Epidermal melanocyte (primary cell): ENCODE measurements at regions not wholly inside any gene's neighbourhood (a gene's known extent, or its start where the extent isn't known, plus 50 kb on each side); places are given as distances from the start of the nearest gene placed in this dataset.
"Not testable (repeated sequence)": the region's sequence is repeated elsewhere in the genome, so short reads cannot be mapped to it uniquely, and the experiment has no call there.

Experiments
- DNase-seq: peaks from one replicate; pipeline ENCODE4 v3.0.0; 2011; ENCODE audit warnings: low spot score; ENCODE audit not compliant: insufficient read length

DNA sequence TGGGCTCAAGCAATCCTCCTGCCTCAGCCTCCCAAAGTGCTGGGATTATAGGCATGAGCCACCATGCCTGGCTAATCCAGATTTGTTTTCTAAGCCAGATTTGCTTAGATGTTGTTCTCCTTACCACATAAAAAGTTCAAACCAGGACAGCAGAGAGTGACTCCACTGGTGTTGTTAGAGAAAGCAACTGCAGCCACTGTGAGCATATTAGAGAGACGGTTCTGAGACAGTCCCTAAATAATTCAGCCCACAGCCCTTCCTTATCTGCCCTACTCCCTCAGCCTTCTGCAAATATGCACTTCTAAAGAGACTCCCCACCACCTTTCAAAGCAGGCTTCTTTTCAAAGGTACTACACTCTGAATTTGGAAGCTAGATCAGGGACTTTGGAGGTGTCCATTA is 96.1 kb downstream of the DRD1 start:
- no peak for DNase-seq

DNA sequence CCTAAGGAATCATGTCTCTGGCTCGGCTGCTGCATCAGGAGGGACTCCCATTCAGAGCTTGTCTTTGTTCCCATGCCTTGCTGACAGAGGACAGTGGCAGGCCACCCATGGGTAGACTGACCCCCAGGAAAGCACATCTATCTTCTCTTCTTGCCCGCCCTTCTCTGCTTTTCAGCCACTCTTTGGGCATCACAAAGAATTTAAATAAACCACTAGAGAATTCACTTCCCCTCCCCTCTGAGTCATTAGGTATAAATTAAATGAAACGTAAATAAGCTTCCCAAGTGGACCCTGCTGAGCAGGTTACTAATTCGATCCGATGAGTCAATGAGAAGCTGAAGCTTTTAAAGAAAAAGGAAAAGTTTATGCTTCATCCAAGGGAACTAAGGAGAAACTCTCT is 97.0 kb downstream of the DRD1 start:
- no peak for DNase-seq

GRCh38 chr5:175344331-175345195 is 99.4 kb downstream of the DRD1 start:
- DNase-seq = no peak

DNA sequence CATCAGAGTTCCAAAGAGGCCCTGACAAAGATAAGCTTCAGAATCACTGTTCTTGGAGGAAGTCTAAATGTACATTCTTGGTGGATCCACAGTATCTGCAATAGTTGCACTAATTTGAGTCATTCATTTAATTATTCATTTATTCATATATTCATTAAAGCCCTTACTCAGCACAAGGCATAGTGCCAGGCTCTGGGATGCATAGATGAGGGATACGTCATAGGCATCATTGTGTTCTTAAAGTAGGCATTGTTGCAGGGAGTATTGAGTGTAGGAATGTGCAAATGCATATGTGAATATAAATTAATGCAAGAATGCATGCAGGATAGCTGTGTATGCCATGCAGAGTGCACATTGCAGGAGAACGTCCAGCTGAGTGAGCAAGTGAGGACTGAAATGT is 100.7 kb downstream of the DRD1 start:
- DNase-seq = no peak

DNA sequence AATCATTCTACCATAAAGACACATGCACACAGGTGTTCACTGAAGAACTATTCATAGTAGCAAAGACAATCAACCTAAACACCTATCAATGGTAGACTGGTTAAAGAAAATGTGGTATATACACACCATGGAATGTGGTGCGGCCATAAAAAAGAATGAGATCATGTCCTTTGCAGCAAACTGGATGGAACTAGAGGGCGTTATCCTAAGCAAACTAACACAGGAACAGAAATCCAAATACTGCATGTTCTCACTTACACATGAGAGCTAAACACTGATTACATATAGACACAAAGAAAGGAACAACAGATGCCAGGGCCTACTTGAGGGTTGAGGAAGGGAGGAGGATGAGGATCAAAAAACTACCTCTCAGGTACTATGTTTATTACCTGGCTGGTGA is 103.8 kb downstream of the DRD1 start:
- no peak for DNase-seq

GRCh38 chr5:175337680-175338079 is 106.3 kb downstream of the DRD1 start:
- no peak for DNase-seq

- no peak for DNase-seq
These were observed 107.2 kb downstream of the DRD1 start for GRCh38 chr5:175336781-175337180.

DNA sequence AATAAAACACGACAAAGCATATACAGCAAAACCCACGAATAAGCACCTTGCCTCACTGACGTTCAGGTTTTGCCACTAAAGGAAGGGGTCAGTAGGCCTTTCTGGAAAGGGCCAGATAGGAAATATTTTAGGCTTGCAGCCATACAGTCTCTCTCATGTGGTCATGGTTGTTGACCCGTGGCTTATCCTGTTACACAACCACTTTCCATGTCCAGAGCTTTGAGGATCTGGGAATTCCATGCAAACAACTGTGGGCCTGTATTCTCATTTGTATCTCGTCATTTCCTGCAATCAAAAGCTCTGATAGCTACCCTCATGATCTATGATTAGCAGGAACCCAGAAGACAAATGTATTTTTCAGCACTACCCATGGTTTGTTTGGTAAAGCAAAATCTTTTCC is 108.3 kb downstream of the DRD1 start:
- no peak for DNase-seq

DNA sequence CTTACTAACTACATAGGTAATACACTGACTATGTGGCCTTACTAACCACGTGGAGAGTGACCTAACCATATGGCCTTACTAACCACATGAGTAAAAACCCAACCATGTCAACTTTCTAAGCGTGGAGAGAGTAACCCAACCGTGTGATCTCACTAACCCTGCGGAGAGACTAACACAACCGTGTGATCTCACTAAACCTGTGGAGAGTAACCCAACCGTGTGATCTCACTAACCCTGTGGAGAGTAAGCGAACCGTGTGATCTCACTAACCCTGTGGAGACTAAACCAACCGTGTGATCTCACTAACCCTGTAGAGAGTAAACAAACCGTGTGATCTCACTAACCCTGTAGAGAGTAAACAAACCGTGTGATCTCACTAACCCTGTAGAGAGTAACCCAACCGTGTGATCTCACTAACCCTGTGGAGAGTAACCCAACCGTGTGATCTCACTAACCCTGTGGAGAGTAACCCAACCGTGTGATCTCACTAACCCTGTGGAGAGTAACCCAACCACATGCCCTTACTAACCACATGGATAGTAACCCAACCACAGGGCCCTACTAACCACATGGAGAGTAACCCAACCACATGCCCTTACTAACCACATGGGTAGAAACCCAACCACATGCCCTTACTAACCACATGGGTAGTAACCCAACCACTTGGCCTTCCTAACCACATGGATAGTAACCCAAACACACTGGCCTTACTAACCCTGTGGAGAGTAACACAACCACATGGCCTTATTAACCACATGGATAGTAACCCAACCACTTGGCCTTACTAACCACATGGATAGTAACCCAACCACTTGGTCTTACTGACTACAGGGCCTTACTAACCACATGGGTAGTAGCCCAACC is 112.6 kb downstream of the DRD1 start:
- not testable (repeated sequence) for DNase-seq

- no peak for DNase-seq
These were observed 114.0 kb downstream of the DRD1 start for GRCh38 chr5:175329976-175330375.

GRCh38 chr5:175328687-175329086 is 115.3 kb downstream of the DRD1 start:
- no peak for DNase-seq

DNA sequence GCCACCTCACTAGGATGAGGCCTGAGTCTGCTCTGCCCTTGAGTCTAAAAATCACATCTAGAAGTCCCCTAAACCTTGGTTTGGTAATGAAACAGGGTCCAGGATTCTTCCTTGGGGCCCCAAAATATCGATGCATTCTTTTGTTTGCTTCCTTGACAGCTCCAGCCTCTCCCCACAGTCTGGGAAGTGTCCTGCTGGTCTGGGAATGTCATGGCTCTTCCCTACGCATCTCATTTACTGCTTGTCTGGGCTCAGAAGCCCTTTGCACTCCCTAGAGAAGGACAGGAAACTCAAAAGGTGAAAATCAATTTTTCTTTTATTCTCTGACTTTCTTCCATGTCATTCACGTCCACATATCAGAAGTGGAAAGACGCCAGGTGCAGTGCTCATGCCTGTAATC is 115.8 kb downstream of the DRD1 start:
- DNase-seq = no peak

GRCh38 chr5:175325681-175326080 is 118.3 kb downstream of the DRD1 start:
- no peak for DNase-seq

DNA sequence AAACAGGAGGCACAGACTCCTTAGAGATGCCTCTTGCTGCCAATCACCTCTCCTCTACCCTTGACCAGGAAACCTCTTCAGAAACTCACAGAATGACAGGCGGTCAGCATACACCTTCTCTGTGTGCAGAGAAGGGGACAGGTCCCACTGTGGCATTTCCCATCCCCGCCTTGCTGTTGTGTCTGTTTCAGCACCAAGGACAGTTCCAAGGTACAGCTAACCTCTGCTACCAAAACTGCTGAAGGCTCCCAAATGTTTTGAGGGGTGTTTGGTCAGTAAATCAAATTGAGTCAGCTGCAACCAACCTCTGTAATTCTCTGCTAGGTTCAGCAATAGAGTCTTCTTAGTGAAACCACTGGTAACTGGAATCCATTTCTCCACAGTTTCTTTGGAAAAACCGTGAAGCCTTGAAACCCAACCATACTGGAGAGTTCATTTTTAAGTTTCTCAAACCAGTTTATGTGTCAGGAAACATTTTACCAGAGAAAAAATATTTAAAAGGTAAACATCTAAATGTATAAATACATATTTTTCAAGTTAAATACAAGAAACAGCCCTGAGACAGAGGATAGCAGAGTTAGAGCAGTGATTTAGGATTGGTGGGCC is 122.0 kb downstream of the DRD1 start:
- no peak for DNase-seq

GRCh38 chr5:175319199-175319598 is 124.8 kb downstream of the DRD1 start:
- DNase-seq = no peak

- DNase-seq = no peak
These were observed 126.1 kb downstream of the DRD1 start for GRCh38 chr5:175317872-175318271.

- DNase-seq = no peak
These were observed 134.7 kb downstream of the DRD1 start for GRCh38 chr5:175309218-175309810.

GRCh38 chr5:175308701-175309100 is 135.3 kb downstream of the DRD1 start:
- DNase-seq = no peak

DNA sequence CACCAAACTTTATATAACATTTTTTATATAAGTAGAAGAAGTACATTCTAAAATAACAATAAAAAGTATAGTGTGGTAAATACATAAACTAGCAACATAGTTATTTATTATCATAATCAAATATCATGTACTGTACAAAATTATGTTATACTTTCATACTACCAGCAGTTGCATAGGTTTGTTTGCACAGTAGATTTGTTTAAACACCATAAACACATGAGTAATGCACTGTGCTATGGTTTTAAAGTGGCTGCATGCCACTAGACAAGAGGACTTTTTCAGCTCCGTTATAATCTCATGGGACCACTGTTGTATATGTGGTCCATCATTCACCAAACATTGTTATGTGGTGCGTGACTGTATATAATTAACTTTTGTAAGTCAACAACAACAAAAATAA is 137.6 kb downstream of the DRD1 start:
- no peak for DNase-seq

DNA sequence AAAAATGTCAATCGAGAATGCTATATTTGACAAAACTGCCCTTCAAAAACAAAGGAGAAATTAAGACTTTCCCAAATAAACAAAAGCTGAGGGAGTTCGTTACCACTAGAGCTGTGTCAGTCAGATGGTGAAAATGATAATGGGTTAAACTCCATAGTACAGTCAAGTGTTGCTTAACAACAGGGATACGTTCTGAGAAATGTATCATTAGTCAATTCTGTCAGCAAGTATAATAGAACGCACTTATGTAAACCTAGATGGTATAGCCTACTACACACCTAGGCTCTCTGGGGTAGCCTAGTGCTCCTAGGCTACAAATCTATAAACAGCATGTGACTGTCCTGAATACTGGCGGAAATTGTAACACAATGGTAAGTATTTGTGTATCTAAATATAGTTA is 138.7 kb downstream of the DRD1 start:
- DNase-seq = no peak

GRCh38 chr5:175290379-175290778 is 153.6 kb downstream of the DRD1 start:
- DNase-seq = no peak
